Erythroblast (primary cell): ENCODE measurements at regions not wholly inside any gene's neighbourhood (a gene's known extent, or its start where the extent isn't known, plus 50 kb on each side); places are given as distances from the start of the nearest gene placed in this dataset.

ENCODE experiments used
- GATA1 ChIP-seq: IDR thresholded peaks from 2 replicates; pipeline ENCODE4 v1.6.1; 2011; ENCODE audit warnings: low read depth, mild to moderate bottlenecking, control low read depth, low read length, moderate library complexity
- POLR2A ChIP-seq: IDR thresholded peaks from 2 replicates; pipeline ENCODE4 v1.6.1; 2011; ENCODE audit warnings: mild to moderate bottlenecking, low read length

DNA sequence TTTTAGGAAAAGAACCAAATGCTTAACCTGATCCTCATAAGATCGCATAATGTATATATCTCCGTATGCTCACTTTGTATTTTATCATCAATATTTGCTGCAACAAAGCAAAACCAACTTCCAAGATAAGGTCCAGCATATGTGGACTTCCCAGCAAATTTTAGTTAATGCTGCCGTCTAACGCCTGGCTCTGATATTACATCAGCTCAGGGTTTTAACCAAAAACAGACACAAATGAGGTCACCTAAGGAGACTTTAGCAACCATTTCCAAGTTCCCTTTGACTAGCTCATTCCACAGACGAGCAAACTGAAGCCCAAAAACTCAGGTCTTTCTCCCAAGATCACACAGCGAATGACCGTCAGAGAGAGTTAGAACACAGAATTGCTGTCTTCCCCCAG lies 59.4 kb upstream of the UCN3 start:
- no peak for TF ChIP-seq POLR2A
- TF ChIP-seq GATA1, result no peak
